ENCODE measurements at regions not wholly inside any gene's neighbourhood (a gene's known extent, or its start where the extent isn't known, plus 50 kb on each side); places are given as distances from the start of the nearest gene placed in this dataset.

DNA sequence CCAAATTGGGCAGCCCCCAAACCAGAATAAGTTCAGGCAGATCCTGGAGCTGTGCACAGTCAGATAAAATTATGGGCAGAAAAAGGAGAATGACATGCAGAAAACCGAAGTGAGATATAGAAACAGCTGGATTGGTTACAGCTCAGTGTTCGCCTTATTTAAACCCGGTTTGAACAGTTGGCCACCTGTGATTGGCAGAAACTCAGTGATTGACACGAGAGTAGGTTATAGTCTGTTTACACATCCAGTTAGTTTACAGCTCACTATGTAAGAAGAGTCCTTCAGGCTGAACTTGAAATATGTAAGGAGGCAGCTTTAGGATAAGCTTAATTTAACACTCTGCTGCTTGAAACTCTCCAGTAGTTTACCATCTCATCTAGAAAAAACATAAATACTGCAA, 271.6 kb upstream of the ARRDC4 start:
- Histone ChIP-seq H3K4me1 (ENCODE audit: insufficient read depth, low read length) (no peaks in the 10 kb centered on the region), H3K9me3 (ENCODE audit: low read length) (peaks cover 25% of the 10 kb centered on the region), H3K27me3 (ENCODE audit: control insufficient read depth in 1 of 2, insufficient read depth in 2 of 2, low read length in 2 of 2) (no peaks in the 10 kb centered on the region), H3K4me2 (ENCODE audit: low read depth, low read length) (no peak overlapping the region), H3K4me3 (replicated peaks in 1 of 3; ENCODE audit: insufficient read depth in 1 of 3, low read depth in 2 of 3, low read length in 3 of 3) (no peak overlapping the region), H3K36me3 (replicated peaks in 1 of 2; ENCODE audit: control insufficient read depth in 1 of 2, insufficient read depth in 2 of 2, low read length in 2 of 2) (no peaks in the 10 kb centered on the region), H2AFZ (ENCODE audit: low read length) (no peak overlapping the region), H4K20me1 (ENCODE audit: insufficient read depth, low read length) (no peaks in the 10 kb centered on the region), H3K9ac (ENCODE audit: insufficient read depth, low read depth, low read length) (no peak overlapping the region), H3K79me2 (ENCODE audit: insufficient read depth, low read length) (no peaks in the 10 kb centered on the region), H3K27ac (ENCODE audit: extremely low read length, insufficient read depth, low read length) (no peak overlapping the region)
- ATAC-seq (no peak), DNase-seq (ENCODE audit: low spot score) (no peak), FAIRE-seq (no peak)
- WGBS (ENCODE audit: low lambda C conversion rate) = 30% methylated on average over 4 of the region's 4 CpGs
- ChIA-PET POLR2A (no interaction called here), CTCF (ENCODE audit: low intra/inter-chr PET ratio, low total read pairs) (no interaction called here)
- intact Hi-C loops (cut with micrococcal nuclease; ENCODE audit: unreplicated experiment) = no loop called here
- no peak for TF ChIP-seq HMG20A (CRISPR knock-in tag; IDR thresholded peaks at IDR 0.05; ENCODE audit: borderline replicate concordance)
- no TSS peak for BruUV-seq (replicated peaks)
- in situ Hi-C loops (cut with HindIII; ENCODE audit: extremely low pct_ligation_motif_present, low pct_unique_long_range_greater_than_20kb) = no loop called here

- H3K36me3 ChIP-seq (replicated peaks in 1 of 2; ENCODE audit: control insufficient read depth in 1 of 2, insufficient read depth in 2 of 2, low read length in 2 of 2) = no peaks in the 10 kb centered on the region
- H3K4me1 ChIP-seq (ENCODE audit: insufficient read depth, low read length) = no peaks in the 10 kb centered on the region
- FAIRE-seq (no peak), DNase-seq (ENCODE audit: low spot score) (no peak), ATAC-seq (no peak)
- H3K9me3 ChIP-seq (ENCODE audit: low read length) = peaks cover 25% of the 10 kb centered on the region
- POLR2A ChIA-PET = no interaction called here
- H2AFZ ChIP-seq (ENCODE audit: low read length) = no peak overlapping the region
- H3K79me2 ChIP-seq (ENCODE audit: insufficient read depth, low read length) = no peaks in the 10 kb centered on the region
- no peak overlapping the region for H3K9ac ChIP-seq (ENCODE audit: insufficient read depth, low read depth, low read length)
- no peak overlapping the region for H3K4me3 ChIP-seq (replicated peaks in 1 of 3; ENCODE audit: insufficient read depth in 1 of 3, low read depth in 2 of 3, low read length in 3 of 3)
- 2% methylated on average over 3 of the region's 3 CpGs for WGBS (ENCODE audit: low lambda C conversion rate)
- no peaks in the 10 kb centered on the region for H3K27me3 ChIP-seq (ENCODE audit: control insufficient read depth in 1 of 2, insufficient read depth in 2 of 2, low read length in 2 of 2)
- CTCF ChIA-PET (ENCODE audit: low intra/inter-chr PET ratio, low total read pairs) = no interaction called here
- no peaks in the 10 kb centered on the region for H4K20me1 ChIP-seq (ENCODE audit: insufficient read depth, low read length)
- intact Hi-C loops (cut with micrococcal nuclease; ENCODE audit: unreplicated experiment) (no loop called here), in situ Hi-C loops (cut with HindIII; ENCODE audit: extremely low pct_ligation_motif_present, low pct_unique_long_range_greater_than_20kb) (no loop called here)
- no TSS peak for BruUV-seq (replicated peaks)
- TF ChIP-seq NFYB (CRISPR knock-in tag; IDR thresholded peaks at IDR 0.05) (no peak), RFX3 (CRISPR knock-in tag; IDR thresholded peaks at IDR 0.05) (no peak), THRA (CRISPR knock-in tag; IDR thresholded peaks at IDR 0.05; ENCODE audit: borderline replicate concordance) (no peak), ZFYVE20 (CRISPR knock-in tag; IDR thresholded peaks at IDR 0.05; ENCODE audit: borderline replicate concordance, low read depth) (no peak), ZNF770 (CRISPR knock-in tag; IDR thresholded peaks at IDR 0.05) (no peak), ZNF780A (CRISPR knock-in tag; IDR thresholded peaks at IDR 0.05) (no peak), ZBTB26 (CRISPR knock-in tag; IDR thresholded peaks at IDR 0.05; ENCODE audit: borderline replicate concordance) (no peak)
- TF ChIP-seq, protein P1, sequence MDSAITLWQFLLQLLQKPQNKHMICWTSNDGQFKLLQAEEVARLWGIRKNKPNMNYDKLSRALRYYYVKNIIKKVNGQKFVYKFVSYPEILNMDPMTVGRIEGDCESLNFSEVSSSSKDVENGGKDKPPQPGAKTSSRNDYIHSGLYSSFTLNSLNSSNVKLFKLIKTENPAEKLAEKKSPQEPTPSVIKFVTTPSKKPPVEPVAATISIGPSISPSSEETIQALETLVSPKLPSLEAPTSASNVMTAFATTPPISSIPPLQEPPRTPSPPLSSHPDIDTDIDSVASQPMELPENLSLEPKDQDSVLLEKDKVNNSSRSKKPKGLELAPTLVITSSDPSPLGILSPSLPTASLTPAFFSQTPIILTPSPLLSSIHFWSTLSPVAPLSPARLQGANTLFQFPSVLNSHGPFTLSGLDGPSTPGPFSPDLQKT (CRISPR knock-in tag; IDR thresholded peaks at IDR 0.05; ENCODE audit: borderline replicate concordance) = no peak
- no peak overlapping the region for H3K27ac ChIP-seq (ENCODE audit: extremely low read length, insufficient read depth, low read length)
- H3K4me2 ChIP-seq (ENCODE audit: low read depth, low read length) = no peak overlapping the region
Measured at GRCh38 chr15:97691078-97691477, 269.4 kb upstream of the ARRDC4 start.

Data from HepG2 (cell line).